GM21576 (cell line): ENCODE measurements at regions not wholly inside any gene's neighbourhood (a gene's known extent, or its start where the extent isn't known, plus 50 kb on each side); places are given as distances from the start of the nearest gene placed in this dataset.
"Not testable (repeated sequence)": the region's sequence is repeated elsewhere in the genome, so short reads cannot be mapped to it uniquely, and the experiment has no call there.

Experiments
- ATAC-seq: cut with Tn5 transposase; IDR thresholded peaks from one replicate; pipeline ENCODE4 v1.9.1; 2021; ENCODE audit warnings: mild to moderate bottlenecking, moderate library complexity; ENCODE audit not compliant: unreplicated experiment

GRCh38 chr12:75685617-75686225 is 174.3 kb upstream of the KRR1 start:
- no peak for ATAC-seq

GRCh38 chr12:75684678-75685616 is 173.5 kb upstream of the KRR1 start:
- ATAC-seq: no peak

GRCh38 chr12:75683995-75684586 is 172.7 kb upstream of the KRR1 start:
- not testable (repeated sequence) for ATAC-seq

GRCh38 chr12:75683220-75683619 is 171.8 kb upstream of the KRR1 start:
- no peak for ATAC-seq

DNA sequence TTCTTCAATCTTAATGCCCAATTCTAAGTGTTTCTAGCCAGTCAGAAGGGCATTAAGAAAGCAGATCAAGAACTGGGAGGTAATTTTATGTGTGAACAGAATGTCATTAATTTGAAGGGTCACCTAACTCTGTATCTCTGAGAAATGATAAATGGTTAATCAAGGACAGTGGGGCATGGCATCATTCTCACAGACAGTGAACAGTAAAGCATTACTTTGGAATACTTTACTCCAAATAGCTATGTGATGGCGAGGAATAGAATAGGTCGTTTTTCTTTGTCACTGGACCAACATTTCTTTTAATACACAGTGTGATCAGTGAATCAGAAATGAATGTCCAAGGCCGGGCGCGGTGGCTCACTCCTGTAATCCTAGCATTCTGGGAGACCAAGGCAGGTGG is 166.1 kb upstream of the KRR1 start:
- ATAC-seq: no peak

GRCh38 chr12:75674393-75674792 is 163.0 kb upstream of the KRR1 start:
- no peak for ATAC-seq

GRCh38 chr12:75672200-75672599 is 160.8 kb upstream of the KRR1 start:
- ATAC-seq: no peak

DNA sequence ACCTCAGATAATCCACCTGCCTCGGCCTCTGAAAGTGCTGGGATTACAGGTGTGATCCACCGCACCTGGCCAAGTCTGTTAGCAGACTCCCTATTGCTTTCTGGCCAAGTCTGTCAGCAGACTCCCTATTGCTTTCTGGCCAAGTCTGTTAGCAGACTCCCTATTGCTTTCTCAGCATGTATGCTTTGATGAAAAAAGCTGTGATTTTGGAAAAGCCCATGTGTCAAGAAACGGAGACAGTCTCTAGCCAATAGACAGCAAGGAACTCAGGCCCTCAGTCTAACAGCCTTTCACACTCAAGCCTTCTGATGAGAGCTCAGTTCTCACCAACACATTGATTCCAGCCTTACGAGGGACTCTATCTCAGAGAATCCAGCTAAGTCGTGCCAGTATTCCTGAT is 158.8 kb upstream of the KRR1 start:
- no peak for ATAC-seq

GRCh38 chr12:75666939-75667334 is 155.5 kb upstream of the KRR1 start:
- no peak for ATAC-seq

GRCh38 chr12:75666126-75666938 is 154.9 kb upstream of the KRR1 start:
- no peak for ATAC-seq

- ATAC-seq: no peak
Observed at GRCh38 chr12:75665216-75665615, 153.8 kb upstream of the KRR1 start.

DNA sequence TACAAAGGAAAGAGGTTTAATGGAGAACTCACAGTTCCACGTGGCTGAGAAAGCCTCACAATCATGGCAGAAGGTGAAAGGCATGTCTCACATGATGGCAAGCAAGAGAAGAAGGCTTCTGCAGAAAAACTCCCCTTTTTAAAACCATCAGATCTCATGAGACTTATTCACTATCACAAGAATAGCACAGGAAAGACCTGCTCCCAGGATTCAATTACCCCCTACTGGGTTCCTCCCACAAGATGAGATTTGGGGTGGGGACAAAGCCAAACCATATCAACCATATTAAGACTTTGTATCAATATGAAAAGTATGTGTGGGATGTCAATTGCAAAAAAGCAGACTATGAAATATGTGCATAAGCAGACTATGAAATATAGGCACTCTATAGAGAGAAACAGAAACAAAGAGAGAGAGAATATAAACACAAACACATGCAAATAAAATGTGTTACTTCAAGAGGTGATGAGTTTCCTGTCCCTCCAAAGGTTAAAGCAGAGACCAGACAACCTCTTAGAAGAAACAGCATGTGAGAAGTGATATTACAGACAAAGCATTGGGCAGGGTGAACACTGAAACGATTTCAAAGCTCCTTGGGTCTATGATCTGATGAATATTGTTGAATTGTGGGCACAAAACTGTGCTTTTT is 151.2 kb upstream of the KRR1 start:
- peak; percentile 63 for ATAC-seq

GRCh38 chr12:75661908-75662307 is 150.5 kb upstream of the KRR1 start:
- ATAC-seq: no peak

DNA sequence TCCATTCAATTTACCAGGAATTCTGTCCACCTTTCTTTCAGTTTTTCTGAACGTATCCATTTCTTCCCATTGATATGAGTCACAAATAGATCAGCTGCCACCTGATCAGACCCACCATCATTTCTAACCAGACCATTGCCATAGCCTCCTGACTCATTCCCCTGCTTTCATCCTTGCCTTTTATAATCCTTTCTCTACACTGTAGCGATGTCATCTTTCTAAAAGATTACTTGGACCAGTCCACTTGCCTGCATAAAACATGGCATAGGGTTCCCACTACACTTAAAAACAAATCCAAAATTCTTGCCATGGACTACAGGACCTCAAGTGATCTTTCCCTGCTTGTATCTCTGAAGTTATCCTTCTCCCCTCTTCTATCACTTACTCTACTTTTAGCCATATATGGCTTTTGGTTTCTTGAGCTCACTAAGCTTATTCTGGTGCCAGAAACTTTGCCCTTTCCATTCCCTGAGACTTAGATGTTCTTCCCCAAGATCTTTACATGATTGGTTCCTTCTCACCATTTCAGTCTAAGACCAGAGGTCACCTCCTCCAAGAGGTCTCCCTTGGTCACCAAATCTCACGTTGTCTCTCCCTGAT is 149.5 kb upstream of the KRR1 start:
- ATAC-seq: no peak

- ATAC-seq: no peak
Observed at GRCh38 chr12:75660107-75660530, 148.7 kb upstream of the KRR1 start.

DNA sequence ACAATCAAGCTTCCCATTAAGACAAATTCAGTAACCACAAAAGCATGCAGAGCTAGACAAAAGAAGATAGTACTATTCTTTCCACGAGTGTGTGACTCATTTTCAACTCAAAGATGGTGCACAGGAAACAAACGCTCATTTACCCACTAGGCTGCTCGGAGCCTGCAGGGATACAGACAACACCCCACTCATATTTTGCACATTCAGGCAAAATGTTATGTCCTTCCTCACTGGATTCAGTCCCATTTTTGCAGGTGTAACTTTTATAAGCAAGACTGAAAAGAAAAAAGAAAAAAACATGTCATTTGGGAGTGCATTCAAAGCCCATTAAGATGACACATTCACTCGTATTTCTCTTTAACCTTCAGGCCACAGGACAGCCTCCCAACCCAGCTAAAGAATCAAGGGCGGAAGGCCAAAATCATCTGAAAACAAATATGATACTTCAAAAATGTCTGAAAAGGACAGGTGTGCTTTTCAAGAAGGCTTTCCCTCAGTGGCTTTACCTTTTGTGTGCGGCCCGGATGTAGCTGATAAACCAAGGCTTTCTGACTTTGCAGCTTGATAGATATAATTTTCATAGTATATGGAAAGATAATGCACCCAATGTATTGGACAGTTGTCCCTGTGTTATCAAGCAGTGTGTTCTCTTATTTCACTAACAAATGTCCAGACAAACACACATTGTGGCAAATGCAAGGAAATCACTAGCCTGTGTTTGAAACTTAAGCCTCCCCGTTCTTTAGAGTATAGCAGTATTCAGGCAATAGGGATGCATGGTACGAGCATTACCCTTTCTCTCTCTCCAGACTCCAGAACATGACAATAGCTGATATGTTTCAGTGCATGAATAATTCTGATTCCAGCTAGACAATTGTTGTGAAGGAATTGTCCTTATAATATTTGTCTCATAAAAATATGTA is 147.8 kb upstream of the KRR1 start:
- no peak for ATAC-seq

GRCh38 chr12:75658286-75658685 is 146.9 kb upstream of the KRR1 start:
- ATAC-seq: no peak

GRCh38 chr12:75657831-75658230 is 146.4 kb upstream of the KRR1 start:
- no peak for ATAC-seq

GRCh38 chr12:75657354-75657753 is 145.9 kb upstream of the KRR1 start:
- not testable (repeated sequence) for ATAC-seq
